HG02571 (cell line): ENCODE measurements at regions not wholly inside any gene's neighbourhood (a gene's known extent, or its start where the extent isn't known, plus 50 kb on each side); places are given as distances from the start of the nearest gene placed in this dataset.

Experiments used
- ATAC-seq: cut with Tn5 transposase; IDR thresholded peaks from one replicate; pipeline ENCODE4 v1.9.1; 2021; ENCODE audit warnings: mild to moderate bottlenecking, moderate library complexity; ENCODE audit not compliant: unreplicated experiment

DNA sequence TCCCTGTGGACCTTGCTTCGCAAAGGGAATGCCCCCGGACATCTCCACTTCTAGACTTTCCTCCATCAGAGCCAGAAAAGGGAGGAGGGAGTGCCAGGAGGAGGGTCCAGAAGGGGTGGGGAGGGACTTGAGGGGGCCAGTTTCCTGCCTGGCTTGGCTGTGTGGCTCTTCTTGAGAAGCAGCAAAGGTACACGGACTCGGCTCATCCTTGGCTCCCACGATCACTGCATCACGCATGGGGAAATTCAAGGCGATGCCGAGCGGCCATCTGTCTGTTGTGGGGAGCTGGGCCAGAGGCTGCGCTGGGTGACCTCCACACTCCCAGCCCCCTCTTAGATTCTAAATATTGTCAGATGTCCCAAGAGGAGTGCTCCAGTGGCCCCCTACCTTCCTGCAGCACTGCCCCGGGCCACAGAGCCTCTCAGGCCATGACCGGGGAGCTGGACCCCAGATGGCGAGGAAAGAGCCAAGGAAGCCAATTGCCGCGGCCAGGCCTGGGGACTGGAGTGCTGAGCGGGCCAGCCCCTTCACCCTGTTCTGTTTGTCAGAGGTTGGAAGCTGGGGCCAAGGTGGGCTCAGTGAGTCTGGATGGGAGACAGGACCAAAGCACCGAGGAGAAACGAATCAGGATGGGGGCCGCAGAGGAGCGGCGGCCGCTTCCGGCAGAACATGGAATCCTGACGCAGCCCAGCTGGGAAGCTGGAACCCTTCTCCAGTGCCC is 104.5 kb downstream of the RBFOX3 start:
- no peak for ATAC-seq

DNA sequence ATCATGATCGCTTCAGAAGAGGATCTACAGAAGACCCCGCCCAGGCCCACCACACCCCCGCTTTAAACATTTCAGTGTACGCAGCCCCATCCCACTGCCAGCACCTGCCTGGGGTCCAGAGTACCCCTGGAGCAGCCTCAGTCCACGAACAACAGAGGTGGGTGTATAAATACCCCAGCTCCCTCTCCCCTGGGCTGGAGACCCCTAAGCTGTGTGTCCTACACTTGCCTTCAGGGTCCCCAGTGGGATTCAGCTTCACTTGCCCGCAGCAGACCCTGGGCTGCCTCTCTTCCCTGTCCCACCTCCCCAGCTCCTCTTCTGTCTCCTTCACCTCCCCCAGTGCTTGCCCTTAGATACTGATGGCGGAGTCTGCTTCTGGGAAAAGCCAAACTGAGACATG is 105.7 kb downstream of the RBFOX3 start:
- ATAC-seq: no peak

DNA sequence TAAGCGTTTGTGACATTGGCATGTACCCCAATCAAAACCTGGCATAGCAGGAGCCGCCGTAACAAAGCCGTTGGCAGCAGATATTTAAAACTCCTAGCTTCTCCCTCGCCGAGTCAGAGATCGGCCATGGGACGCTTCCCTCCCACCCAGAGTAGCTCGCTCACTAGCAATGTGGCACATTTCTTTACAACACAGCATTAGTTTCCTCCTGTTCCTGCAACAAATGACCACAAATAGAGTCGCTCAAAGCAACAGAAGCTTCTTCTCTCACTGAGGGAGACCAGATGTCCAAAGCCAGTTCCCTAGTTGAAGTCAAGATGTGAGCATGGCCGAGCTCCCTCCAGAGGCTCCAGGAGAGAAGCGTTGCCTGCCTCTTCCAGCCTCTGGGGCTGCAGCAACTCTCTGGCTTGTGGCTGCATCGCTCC is 106.7 kb downstream of the RBFOX3 start:
- no peak for ATAC-seq

DNA sequence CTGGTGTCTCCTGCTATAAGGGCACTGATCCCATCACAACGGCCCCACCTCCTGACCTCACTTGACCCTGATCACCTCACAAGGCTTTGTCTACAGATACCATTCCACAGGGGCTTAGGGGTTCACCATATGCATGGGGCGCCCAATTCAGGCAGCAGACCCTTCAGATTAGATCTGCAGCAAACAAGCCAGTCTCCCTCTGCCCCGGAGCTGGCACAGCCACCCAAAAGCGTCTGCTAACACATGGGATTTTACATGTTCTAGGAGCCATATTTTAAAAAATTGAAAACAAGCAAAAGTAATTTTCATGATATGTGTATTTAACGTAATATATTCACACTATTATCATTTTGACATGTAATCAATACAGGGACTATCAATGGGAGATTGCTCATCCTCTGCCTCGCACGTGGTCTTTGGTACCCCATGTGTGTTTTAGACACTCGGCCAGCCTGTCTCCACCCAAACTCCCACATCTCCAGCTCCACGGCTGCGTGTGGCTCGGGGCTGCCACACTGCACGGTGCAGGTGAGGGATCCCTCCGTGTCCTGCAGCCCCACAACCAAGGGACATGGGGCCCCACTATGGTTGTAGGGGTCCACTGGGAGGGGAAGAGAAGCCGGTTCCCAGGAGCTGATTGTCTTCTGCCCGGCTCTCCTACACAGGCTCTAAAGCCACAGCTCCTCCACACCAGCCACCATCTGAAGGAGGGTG is 107.6 kb downstream of the RBFOX3 start:
- ATAC-seq: no peak

DNA sequence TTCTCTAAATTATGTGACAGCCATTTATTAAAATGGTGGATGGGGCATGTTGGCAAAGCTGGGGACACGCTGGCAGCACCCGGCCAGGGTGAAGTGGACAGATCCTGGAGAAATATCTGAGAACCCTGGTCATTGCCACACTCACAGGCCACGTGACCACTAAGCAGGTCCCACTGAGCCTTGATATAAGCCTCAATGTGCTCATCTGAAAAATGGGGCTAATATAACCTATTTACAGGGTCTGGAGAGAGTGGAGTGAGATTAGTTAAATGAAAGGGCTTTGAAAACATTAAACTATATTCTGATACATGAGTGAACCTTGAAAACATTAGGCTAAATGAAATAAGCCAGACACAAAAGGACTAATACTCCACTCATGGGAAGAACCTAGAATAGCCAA is 108.9 kb downstream of the RBFOX3 start:
- no peak for ATAC-seq

DNA sequence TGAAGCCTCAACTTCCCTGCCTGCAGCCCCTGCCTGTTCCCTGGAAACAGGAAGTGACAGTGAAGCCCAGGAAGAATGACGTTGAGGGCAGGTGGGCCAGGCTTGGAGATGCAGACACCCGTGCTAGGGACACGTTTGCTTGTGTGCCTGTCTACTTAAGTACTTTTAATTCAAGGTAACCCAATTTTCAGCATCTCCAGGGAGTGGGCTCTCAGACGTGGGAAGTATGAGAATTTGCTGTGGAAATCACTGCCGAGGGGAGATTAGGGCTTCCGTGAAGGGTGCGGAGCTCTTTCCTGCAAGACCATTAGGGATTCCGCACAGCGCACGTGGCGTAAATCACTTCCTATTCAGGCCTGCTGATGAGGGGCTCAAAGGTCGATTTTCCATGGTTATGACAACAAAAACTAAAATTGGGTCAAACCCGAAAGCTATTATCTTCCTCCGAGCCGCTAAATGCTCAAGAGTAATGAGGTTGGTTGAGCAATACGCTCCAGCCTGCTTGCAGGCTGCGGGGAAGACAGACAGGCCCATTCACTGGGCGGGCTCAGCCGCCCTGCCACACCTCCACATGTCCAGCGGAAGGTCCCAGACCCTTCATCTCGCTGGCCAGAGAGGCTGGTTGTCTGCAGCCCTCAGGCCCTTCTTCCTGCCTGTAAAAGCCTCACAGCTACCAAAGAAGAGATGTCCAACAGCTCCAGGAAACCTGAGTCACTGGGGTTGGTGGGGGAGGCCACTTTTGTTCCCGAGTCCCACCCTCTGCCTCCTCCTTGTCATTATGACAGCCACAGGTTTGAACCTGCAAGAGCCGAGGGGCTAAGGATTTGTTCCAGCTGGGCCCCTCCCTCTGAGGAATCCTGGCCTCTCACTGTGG is 109.9 kb downstream of the RBFOX3 start:
- no peak for ATAC-seq

DNA sequence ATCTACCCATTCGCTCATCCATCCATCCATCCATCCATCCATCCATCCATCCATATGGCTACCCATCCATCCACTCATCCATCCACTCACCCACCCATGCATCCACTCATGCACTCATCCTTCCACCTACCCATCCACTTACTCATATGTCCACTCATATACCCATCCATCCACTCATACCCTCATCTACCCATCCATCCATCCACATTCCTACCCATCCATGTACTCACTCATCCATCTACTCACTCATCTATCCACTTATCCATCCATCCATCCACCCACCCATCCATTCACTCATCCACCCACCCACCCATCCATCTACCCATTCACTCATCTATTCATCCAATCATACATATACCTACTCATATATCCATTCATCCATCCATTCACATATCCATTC is 112.0 kb downstream of the RBFOX3 start:
- no peak for ATAC-seq

DNA sequence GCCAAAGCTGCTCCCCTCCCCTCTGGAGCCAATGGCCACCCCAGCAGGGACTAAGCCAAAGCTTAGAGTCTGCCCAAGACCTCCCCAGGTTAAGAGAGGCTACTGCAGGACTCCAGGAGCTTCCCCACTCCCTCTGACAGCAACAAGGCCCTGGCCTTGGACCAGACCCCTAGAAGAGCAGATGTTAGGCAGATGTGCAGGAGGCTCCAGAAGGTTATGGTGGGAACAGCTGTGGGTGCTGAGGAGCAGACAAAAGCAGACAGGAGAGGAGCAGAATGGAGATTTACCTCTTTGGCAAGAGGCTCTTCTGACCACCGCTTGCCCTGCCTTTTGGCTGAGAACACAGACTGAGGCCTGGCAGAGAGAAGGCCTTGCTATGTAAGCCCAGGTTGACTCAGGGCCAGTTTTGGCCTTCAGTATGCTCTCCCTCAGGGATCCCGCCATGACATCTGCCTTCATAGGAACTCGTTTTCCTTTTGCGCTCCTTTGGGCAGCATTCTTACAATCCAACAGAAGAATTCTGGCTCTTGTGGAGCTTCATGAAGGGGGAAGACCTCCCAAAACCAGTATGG is 113.0 kb downstream of the RBFOX3 start:
- ATAC-seq: no peak

DNA sequence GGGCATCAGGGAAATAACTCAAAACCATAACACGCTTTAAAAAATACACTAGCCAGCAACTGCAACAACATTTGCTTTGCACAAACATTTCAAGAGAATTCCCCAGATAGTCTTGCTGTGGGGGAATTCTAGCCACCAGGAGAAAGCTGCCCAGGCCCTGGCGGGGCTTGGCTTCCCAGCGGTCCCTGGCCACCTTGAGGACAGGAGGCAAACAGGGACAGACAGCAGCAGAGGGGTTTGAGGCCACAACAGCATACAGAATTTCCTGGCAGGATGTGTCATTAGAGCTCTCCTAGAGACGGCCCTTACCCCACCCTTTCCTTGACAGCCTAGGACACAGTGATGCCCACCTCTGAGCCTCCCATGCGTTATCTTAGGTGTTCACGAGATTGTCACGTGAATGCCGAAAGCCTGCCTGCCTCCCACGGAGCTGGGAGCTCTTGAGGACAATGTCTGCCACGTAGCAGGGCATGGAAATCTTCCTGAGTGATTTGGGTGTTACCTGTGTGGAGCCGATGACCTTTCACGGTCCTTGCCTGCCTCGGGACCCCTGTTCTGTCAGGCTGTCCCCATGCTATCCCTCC is 114.3 kb downstream of the RBFOX3 start:
- ATAC-seq: no peak

DNA sequence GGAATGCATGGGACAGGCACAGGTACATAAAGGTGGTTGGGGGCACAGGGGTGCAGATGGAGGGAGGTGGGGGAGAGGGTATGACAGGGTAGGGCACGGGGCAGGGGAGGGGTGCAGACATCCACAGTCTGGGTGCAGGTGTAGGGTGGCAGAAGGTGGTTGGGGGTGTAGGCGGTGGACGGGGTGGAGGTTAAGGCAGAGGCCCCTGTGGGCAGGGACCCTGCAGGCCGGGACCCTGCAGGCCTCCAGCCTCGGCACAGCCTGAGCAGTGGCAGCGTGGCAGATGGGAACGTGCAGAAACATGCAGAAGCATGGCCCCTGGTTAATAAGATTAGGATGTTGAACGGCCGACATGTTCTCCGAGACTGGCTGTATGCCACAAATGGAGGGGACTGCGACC is 115.2 kb downstream of the RBFOX3 start:
- no peak for ATAC-seq

DNA sequence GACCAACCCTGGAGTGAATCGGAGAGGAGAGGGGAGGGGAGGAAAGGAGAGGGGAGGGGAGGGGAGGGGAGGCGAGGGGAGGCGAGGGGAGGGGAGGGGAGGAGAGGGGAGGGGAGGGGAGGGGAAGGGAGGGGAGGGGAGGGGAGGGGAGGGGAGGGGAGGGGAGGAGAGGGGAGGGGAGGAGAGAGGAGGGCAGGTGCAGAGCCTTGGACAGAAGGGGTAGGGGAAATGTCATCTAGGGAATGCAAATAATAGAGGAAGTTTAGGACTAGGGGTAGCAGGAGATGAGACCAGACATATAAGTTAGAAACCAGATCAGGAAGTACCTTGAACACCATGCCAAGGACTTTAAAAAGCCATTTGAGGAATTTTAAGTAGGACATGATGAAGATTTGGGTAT is 119.8 kb downstream of the RBFOX3 start:
- no peak for ATAC-seq

DNA sequence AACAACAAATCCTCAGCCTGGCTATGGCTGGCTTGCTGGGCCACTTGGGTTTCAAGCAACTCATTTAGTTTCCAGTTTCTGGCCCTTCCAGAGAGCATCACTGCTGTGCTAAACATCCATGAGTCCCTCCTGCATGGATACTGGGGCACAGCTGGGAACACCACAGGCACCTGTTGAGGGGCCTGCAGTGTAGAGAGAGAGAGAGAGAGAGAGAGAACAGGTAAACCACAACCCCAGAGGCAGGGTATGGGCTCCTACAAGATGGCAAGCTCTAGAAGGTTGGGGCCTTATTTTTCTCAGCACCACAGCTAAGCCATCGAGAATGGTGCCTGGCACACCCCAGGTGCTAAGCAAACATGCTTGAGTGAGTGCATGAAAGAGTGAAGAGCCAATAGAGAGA is 120.3 kb downstream of the RBFOX3 start:
- no peak for ATAC-seq

DNA sequence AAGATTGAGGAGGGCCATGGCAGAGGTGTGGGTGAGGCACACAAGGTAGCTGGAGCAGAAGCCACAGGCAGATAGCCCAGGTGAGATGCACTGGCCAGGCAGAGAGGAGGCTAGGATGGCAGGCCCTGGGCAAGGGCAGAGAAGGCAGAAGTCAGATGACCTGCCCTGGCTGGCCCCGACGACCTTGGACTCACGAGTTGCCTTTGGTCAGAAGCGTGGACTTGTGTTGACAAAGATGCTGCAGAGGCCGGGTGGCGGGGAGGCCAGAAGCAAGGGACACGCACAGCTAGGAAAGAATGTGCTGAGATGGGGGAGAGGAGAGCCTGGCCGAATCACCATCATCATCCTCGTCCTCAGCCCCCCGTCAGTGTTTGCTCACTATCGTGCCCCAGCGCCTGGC is 123.7 kb downstream of the RBFOX3 start:
- no peak for ATAC-seq

DNA sequence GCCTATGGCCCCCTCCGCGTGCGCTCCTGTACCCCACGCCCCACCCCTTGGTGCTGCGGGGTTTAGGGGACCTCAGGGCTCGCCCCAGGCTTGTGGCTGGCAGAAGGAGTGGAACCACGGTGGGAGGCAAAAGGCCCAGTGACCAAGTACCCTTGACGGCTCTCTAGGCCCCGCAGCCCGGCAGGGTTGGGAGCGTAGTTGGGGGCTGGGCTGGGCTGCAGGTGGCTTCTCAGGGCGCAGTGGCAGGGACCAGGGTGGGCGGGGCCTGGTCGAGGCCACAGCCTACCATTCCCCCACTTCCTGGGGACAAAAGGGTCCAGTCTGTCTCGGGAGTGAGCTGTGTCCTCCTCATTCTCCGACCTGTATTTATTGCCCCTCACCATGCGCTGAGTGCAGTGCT is 124.9 kb downstream of the RBFOX3 start:
- ATAC-seq: no peak

DNA sequence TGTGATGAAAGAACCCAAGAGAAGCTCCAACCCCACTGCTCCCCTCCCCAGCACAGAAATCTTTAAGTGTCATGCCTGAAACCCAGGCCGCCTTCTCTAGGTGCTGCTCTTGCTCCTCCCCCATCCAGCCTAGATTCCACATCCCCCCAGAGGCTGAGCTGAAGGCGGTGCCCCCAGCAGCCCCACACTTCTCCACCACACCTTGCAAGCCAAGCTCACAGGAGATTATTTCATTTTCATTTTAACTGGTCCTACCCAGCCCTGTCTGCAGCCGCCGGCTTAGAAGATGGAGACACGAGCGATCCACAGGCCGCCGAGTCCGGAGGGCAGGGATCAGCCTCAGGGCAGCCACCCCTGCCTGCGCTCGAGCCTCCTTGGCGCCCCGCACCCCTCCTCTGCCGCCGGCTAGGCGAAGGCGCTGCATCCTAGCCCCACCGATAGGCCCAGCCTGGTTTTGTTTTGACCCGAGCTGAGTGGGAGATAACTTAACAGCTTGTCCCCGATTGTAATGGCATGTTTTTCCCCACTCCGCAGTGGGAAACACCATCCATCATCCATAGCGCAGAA is 125.3 kb downstream of the RBFOX3 start:
- no peak for ATAC-seq

DNA sequence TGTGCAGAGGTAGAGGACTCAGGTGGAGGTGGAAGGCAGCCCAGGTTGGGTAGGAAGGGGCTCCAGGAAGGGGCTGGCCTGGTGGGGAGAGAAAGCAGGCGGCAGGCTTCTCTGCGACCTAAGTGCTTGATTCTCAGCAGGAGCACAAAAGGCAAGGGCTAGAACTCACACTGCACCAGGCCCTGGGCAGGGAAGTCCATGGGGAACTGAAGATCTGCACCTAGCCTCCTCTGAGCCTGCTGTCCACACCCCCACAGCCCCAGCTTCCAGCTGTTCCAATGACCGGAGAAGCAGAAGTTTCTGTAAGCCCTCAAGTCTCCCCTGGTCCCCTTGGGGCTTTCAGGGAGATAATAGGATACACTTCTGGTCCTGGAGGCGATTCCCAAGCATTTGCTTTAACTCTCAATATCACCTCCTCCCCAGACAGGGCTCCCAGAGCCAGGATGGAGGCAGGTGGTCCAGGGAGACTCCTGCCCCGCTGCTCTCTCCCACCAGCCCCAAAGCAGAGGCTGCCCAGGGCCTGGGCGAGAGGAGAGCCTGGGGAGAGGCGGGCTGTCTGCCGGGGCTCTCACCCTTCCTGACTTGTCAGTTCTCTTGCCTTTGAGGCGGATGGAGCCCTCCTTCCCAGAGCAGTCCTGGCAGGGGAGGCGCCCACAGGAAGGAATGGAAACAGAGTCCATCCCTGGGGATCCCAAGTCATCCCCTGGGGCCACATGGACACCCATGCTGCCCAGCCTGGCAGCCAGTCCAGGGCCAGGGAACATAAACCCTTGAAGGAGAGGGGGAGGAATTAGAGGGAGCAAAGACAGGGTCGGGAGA is 126.0 kb downstream of the RBFOX3 start:
- ATAC-seq: no peak

DNA sequence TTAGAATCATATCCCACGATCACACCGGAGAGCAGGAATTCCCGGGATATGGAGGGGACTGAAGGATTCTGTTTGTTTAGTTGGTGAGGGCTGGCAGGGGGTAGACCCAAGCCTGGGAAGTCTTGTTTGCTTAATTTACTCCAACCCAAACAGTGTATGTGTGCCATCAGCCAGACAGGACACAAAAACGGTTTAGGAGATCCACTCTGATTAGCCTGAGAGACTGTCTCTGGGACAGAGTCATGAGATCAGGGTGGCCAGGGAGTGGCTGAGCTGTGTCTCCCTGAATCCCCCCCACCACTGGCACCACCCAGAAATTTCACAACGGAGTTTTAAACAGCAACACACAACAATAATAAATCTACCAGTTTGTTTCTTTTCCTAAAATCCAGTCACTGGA is 127.0 kb downstream of the RBFOX3 start:
- ATAC-seq: no peak

DNA sequence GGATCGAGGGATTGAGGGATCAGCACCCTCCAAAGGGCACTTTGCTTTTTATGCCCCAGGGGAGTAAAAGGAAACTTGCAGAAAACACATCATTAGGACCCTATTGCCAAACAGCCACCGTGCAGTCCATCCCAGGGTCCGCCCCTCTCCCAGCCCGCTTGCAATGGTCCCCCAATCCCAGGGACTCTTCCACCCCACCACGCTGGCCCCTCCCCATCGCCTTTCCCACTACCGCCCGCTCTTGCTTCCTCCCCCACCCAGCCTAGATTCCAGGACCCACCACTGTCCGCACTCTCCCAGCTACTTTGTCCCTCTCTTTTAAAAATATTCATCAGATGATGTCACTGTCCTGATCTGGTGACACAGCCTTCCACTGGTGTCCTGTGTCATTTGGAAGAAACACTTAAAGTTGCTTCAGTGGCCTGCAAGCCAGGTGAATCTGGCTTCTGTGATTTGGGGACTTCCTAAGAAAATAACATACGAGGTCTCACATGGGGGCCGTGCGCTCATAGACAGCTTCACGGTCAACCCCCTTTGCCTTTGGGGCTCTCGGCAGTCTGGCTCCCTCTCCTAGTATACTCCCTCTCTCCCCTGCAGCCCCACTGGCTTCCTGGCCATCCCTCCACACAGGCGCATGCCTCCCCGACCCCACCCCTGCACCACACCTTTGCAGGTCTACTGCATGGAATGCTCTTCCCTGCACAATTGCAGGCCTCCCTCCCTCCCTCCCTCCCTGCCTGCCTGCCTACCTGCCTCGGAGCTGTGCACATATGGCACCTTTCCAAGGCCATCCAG is 127.9 kb downstream of the RBFOX3 start:
- no peak for ATAC-seq

DNA sequence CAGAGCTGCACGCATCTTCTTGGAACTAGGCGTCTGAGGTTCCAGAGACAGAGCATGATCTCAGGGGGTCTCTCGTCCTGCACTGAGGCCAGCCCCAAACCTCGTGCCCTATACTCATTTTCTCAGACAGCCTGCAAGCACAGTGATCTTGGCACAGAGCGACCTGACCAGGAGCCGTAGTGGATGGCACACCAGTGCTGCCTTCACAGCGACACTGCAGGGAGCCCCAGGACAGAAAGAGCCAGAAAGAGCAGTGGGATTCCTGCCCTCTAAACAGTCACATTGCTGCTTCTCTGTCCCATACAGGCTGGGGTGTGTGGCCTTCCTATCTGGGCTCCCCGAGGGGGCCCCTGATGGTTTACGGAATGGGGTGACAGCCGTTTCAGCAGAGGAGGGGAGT is 131.0 kb downstream of the RBFOX3 start:
- no peak for ATAC-seq
